ENCODE measurements at regions not wholly inside any gene's neighbourhood (a gene's known extent, or its start where the extent isn't known, plus 50 kb on each side); places are given as distances from the start of the nearest gene placed in this dataset.

DNA sequence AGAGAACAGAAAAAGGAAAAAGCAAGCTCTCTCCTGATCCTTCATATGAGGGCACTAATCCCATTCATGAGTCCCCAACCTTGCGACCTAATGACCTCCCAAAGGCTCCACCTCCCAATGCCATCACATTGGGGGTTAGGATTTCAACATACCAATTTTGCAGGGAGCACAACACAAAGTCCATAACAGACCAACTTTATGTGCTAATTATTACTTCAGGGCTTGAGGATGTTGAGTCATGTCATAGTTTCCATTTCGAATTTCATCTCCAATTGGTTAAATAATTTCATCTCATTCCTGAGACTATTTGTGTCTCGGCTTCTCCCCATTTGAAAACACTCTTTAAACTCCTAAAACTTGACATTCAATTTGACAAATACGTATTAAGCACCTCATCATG lies 69.9 kb upstream of the KLF7 start:
- Histone ChIP-seq H3K36me3 (ENCODE audit: control insufficient read depth in 4 of 4, insufficient read depth in 4 of 4, low read length in 3 of 4) (no peaks in the 10 kb centered on the region), H3K9me3 (ENCODE audit: control extremely low read depth in 1 of 5, control insufficient read depth in 4 of 5, insufficient read depth in 2 of 5, low read depth in 1 of 5, low read length in 4 of 5) (peaks cover 0 to 2% (median 0%) of the 10 kb centered on the region in 5 experiments), H3K4me1 (ENCODE audit: control extremely low read depth in 1 of 4, control insufficient read depth in 4 of 4, insufficient read depth in 4 of 4, low read length in 3 of 4) (peaks cover 22 to 71% (median 54%) of the 10 kb centered on the region in 4 experiments), H3K27ac (ENCODE audit: insufficient read depth in 1 of 2, low read depth in 1 of 2, low read length in 2 of 2, poor library complexity in 1 of 2, severe bottlenecking in 2 of 2) (no peak overlapping the region), H3K4me3 (ENCODE audit: control insufficient read depth in 1 of 7, extremely low read depth in 1 of 7, insufficient read depth in 4 of 7, low read depth in 2 of 7, low read length in 6 of 7) (no peak overlapping the region), H3K27me3 (replicated peaks in 2 of 5; ENCODE audit: control insufficient read depth in 4 of 5, insufficient read depth in 5 of 5, low read length in 4 of 5) (no peaks in the 10 kb centered on the region)
- no peak for DNase-seq
- ChIA-PET CTCF (interaction anchor here (1.3 kb wide), 3 partner anchors 8 to 65 kb away, joined by 3 to 4 read pairs (median 3); no protein-coding TSS in a partner anchor), POLR2A (no interaction called here)
- 100% methylated on average over 2 of the region's 4 CpGs for WGBS (ENCODE audit: insufficient coverage)

DNA sequence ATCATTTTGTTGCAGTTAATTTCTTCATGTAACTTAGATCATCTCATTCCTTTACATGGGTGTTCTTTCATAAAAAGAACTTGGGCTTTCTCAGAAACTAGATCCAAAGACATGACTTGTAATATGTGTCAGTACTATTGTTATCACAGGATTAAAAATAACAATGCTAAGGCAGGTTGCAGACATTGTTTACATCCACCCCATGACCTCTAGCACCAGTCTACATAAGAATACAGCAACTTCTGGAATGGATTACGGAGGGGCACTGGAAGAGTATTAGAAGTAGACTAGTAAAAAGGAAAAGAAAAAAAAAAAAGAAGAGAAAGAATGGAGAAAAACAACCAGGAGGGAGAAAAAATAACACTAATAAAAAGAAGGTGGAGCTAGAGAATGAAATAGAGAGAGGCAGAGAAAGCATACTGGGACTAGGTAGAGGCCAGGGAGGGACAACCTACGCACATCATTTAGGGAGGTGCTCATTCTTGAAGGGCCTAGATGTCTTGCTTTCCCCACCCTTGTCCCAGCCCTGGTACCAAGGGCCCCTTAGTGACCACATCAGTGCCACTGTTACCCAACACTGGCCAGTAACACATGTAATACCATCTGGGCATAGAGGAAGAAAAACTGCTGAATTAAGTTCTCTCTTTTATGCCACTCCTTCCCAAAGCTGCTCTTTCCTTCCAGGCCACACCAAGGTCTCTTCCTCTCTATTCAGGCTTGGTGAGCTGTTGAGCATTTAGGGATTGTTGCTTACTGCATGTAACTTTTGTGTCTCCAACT lies 70.6 kb upstream of the KLF7 start:
- WGBS (ENCODE audit: insufficient coverage): 100% methylated on average over 1 of the region's 2 CpGs
- Histone ChIP-seq H3K36me3 (ENCODE audit: control insufficient read depth in 4 of 4, insufficient read depth in 4 of 4, low read length in 3 of 4) (no peaks in the 10 kb centered on the region), H3K27ac (ENCODE audit: insufficient read depth in 1 of 2, low read depth in 1 of 2, low read length in 2 of 2, poor library complexity in 1 of 2, severe bottlenecking in 2 of 2) (no peak overlapping the region), H3K9me3 (ENCODE audit: control extremely low read depth in 1 of 5, control insufficient read depth in 4 of 5, insufficient read depth in 2 of 5, low read depth in 1 of 5, low read length in 4 of 5) (peaks cover 0 to 2% (median 0%) of the 10 kb centered on the region in 5 experiments), H3K4me3 (ENCODE audit: control insufficient read depth in 1 of 7, extremely low read depth in 1 of 7, insufficient read depth in 4 of 7, low read depth in 2 of 7, low read length in 6 of 7) (no peak overlapping the region), H3K27me3 (replicated peaks in 2 of 5; ENCODE audit: control insufficient read depth in 4 of 5, insufficient read depth in 5 of 5, low read length in 4 of 5) (no peaks in the 10 kb centered on the region), H3K4me1 (ENCODE audit: control extremely low read depth in 1 of 4, control insufficient read depth in 4 of 4, insufficient read depth in 4 of 4, low read length in 3 of 4) (peaks cover 24 to 71% (median 55%) of the 10 kb centered on the region in 4 experiments)
- POLR2A ChIA-PET: no interaction called here
- DNase-seq: no peak
- CTCF ChIA-PET: interaction anchor here (1.3 to 1.8 kb wide), 3 partner anchors 9 to 253 kb away, joined by 4 to 5 read pairs (median 4); no protein-coding TSS in a partner anchor

DNA sequence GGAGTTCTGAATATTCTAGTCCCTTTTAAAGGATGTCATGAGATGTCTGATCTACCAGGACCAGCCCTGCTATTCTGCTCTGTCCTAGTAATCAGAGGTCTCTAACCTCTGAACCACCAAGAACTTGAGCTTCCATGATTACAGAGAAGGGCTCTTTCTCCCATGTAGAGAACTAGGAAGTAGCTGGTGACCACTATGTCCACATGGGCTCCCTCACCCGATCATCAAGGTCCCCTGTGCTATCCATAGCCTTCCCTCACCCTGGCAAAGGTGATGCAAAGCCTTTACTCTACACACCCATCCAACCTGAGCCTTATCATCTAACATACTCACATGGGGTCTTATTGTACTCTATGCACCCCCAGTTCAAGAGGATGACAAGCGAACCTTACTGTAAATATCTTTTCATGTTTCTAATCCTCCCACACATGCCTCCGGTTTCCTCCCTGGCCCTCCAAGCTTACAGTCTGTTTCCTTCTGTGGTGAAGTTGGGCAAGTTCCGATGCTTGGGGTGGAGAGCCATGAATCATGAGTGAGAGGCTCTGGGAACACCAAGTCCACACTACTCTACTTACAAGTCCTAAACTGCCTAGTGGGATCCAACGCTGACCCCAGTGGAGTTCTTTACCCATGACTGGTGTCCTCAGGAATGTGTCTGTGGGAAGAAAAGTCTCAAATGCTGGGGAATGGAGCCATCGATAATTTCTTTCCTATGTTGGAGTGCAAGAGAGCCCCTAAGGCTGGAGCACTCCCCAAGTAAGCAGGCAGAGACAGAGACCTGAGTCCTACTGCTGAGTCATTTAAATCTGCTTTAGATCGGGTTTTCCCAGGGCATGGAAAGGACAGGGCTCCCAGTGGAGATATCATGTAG lies 73.3 kb upstream of the KLF7 start:
- H3K4me1 ChIP-seq (ENCODE audit: control extremely low read depth in 1 of 4, control insufficient read depth in 4 of 4, insufficient read depth in 4 of 4, low read length in 3 of 4): peaks cover 24 to 71% (median 53%) of the 10 kb centered on the region in 4 experiments
- H3K27ac ChIP-seq (ENCODE audit: insufficient read depth in 1 of 2, low read depth in 1 of 2, low read length in 2 of 2, poor library complexity in 1 of 2, severe bottlenecking in 2 of 2): peak overlapping the region in 1 of 2 experiments; percentile 50
- peak; percentile 93 to 99 (median 99) for DNase-seq
- ChIA-PET CTCF (interaction anchor here (0.8 to 2.0 kb wide), 16 partner anchors 9 to 439 kb away, joined by 3 to 8 read pairs (median 3); partner anchors contain the start of gene KLF7), POLR2A (interaction anchor here (0.6 to 3.5 kb wide), 5 partner anchors 11 to 160 kb away, joined by 3 to 30 read pairs (median 4); partner anchors contain the start of gene KLF7)
- H3K36me3 ChIP-seq (ENCODE audit: control insufficient read depth in 4 of 4, insufficient read depth in 4 of 4, low read length in 3 of 4): no peaks in the 10 kb centered on the region
- peak overlapping the region in 4 of 7 experiments; percentile 40 to 65 (median 55) for H3K4me3 ChIP-seq (ENCODE audit: control insufficient read depth in 1 of 7, extremely low read depth in 1 of 7, insufficient read depth in 4 of 7, low read depth in 2 of 7, low read length in 6 of 7)
- H3K9me3 ChIP-seq (ENCODE audit: control extremely low read depth in 1 of 5, control insufficient read depth in 4 of 5, insufficient read depth in 2 of 5, low read depth in 1 of 5, low read length in 4 of 5): peaks cover 0 to 2% (median 0%) of the 10 kb centered on the region in 5 experiments
- no peaks in the 10 kb centered on the region for H3K27me3 ChIP-seq (replicated peaks in 2 of 5; ENCODE audit: control insufficient read depth in 4 of 5, insufficient read depth in 5 of 5, low read length in 4 of 5)
- WGBS (ENCODE audit: insufficient coverage): 0% methylated on average over 4 of the region's 7 CpGs

DNA sequence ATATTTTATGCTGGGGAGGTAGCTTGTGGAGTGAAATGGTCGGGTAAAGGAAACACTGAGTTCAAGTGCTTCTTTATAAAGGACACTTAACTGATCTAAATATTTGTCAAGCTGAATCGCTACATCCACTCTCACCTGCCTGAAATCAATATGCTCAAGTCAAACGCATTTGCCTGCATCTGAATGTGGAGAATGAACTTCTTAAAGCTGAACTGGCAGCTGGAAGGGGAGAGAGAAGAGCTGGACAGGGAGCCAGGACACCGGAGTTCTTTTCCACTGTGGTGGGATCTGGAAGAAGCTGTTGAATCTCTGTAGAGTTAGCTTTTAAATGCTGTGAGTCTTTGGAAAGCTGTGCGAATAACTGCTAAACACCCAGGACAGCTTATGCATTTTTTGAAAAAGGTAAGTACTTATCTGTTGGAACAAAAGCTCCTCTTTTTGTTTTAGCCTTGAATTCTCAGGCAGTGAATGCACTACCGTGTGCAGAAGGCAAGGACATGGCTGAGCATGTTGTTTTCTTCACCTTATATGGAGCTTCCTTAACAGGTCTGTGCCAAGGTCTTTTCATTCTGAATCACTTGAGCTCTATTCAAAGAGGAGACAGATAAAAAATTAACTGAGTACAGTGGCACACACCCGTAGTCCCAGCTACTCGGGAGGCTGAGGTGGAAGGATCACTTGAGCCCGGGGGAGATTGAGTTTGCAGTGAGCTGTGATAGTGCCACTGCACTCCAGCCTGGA lies 74.2 kb upstream of the KLF7 start:
- Histone ChIP-seq H3K9me3 (ENCODE audit: control extremely low read depth in 1 of 5, control insufficient read depth in 4 of 5, insufficient read depth in 2 of 5, low read depth in 1 of 5, low read length in 4 of 5) (peaks cover 0 to 2% (median 0%) of the 10 kb centered on the region in 5 experiments), H3K36me3 (ENCODE audit: control insufficient read depth in 4 of 4, insufficient read depth in 4 of 4, low read length in 3 of 4) (no peaks in the 10 kb centered on the region), H3K4me1 (ENCODE audit: control extremely low read depth in 1 of 4, control insufficient read depth in 4 of 4, insufficient read depth in 4 of 4, low read length in 3 of 4) (peaks cover 24 to 69% (median 52%) of the 10 kb centered on the region in 4 experiments), H3K4me3 (ENCODE audit: control insufficient read depth in 1 of 7, extremely low read depth in 1 of 7, insufficient read depth in 4 of 7, low read depth in 2 of 7, low read length in 6 of 7) (peak overlapping the region in 3 of 7 experiments; percentile 46 to 65 (median 64)), H3K27me3 (replicated peaks in 2 of 5; ENCODE audit: control insufficient read depth in 4 of 5, insufficient read depth in 5 of 5, low read length in 4 of 5) (no peaks in the 10 kb centered on the region), H3K27ac (ENCODE audit: insufficient read depth in 1 of 2, low read depth in 1 of 2, low read length in 2 of 2, poor library complexity in 1 of 2, severe bottlenecking in 2 of 2) (peak overlapping the region in 1 of 2 experiments; percentile 50)
- POLR2A ChIA-PET: interaction anchor here (1.6 to 3.5 kb wide), 3 partner anchors 26 to 97 kb away, joined by 4 to 30 read pairs (median 7); partner anchors contain the start of gene KLF7
- CTCF ChIA-PET: interaction anchor here (0.8 to 2.0 kb wide), 14 partner anchors 11 to 440 kb away, joined by 3 to 8 read pairs (median 3); partner anchors contain the start of gene KLF7
- peak in 2 of 3 donors; percentile 36 to 47 for DNase-seq
- WGBS (ENCODE audit: insufficient coverage): 64% methylated on average over 7 of the region's 9 CpGs

DNA sequence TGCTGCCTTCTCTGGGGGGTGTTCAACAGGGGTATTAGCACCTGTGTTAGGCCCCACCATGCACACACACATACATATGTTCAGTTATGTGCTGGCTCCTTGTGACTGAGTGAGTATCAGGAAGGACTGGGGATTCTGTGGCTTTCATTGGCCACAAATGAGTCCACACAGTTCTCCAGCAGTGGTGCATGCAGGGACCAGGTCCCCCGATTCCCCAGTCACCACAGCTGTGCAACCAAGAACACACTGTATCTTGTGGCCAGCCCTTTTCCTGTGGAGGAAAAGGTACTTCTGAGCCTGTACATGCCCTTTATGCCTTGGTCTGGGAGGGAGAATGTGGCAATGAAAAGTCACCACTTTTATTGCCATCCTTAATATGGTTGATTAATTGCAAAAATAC lies 74.9 kb upstream of the KLF7 start:
- DNase-seq: peak; percentile 74 to 95 (median 93)
- peak overlapping the region in 1 of 7 experiments; percentile 16 for H3K4me3 ChIP-seq (ENCODE audit: control insufficient read depth in 1 of 7, extremely low read depth in 1 of 7, insufficient read depth in 4 of 7, low read depth in 2 of 7, low read length in 6 of 7)
- CTCF ChIA-PET: interaction anchor here (1.1 to 2.0 kb wide), 9 partner anchors 12 to 74 kb away, joined by 3 to 8 read pairs (median 3); partner anchors contain the start of gene KLF7
- no CpG with 5 or more reads among the region's 1 CpG for WGBS (ENCODE audit: insufficient coverage)
- POLR2A ChIA-PET: interaction anchor here (2.2 to 3.5 kb wide), 2 partner anchors 74 to 98 kb away, joined by 7 to 30 read pairs; partner anchors contain the start of gene KLF7
- H3K36me3 ChIP-seq (ENCODE audit: control insufficient read depth in 4 of 4, insufficient read depth in 4 of 4, low read length in 3 of 4): no peaks in the 10 kb centered on the region
- peaks cover 24 to 68% (median 52%) of the 10 kb centered on the region in 4 experiments for H3K4me1 ChIP-seq (ENCODE audit: control extremely low read depth in 1 of 4, control insufficient read depth in 4 of 4, insufficient read depth in 4 of 4, low read length in 3 of 4)
- no peaks in the 10 kb centered on the region for H3K9me3 ChIP-seq (ENCODE audit: control extremely low read depth in 1 of 5, control insufficient read depth in 4 of 5, insufficient read depth in 2 of 5, low read depth in 1 of 5, low read length in 4 of 5)
- H3K27ac ChIP-seq (ENCODE audit: insufficient read depth in 1 of 2, low read depth in 1 of 2, low read length in 2 of 2, poor library complexity in 1 of 2, severe bottlenecking in 2 of 2): no peak overlapping the region
- H3K27me3 ChIP-seq (replicated peaks in 2 of 5; ENCODE audit: control insufficient read depth in 4 of 5, insufficient read depth in 5 of 5, low read length in 4 of 5): no peaks in the 10 kb centered on the region

DNA sequence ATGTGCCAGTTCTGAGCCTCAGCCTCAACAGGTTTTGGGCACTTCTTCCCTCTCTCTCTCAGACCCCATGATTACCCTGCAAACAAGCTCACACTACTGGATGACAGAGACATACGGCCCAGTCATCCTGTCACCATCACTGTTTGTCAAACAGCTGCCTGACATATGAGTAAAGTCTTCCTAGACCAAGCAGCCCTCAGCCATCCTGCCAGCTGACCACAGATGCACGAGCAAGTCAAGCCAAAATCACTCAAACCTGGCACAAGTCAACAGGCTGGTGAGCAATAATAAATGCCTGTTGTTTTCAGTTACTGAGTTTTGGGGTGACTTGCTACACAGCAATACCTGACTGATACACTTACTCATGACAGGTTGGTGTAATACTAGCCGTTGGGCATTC lies 75.5 kb upstream of the KLF7 start:
- peak in 2 of 3 donors; percentile 77 to 85 for DNase-seq
- WGBS (ENCODE audit: insufficient coverage): 6% methylated on average over 2 of the region's 3 CpGs
- POLR2A ChIA-PET: interaction anchor here (3.5 kb wide), 1 partner anchor 75 kb away, joined by 30 read pairs; the partner anchor contains the start of gene KLF7
- H3K4me3 ChIP-seq (ENCODE audit: control insufficient read depth in 1 of 7, extremely low read depth in 1 of 7, insufficient read depth in 4 of 7, low read depth in 2 of 7, low read length in 6 of 7): peak overlapping the region in 1 of 7 experiments; percentile 16
- CTCF ChIA-PET: interaction anchor here (1.3 to 1.5 kb wide), 3 partner anchors 37 to 71 kb away, joined by 3 read pairs; no protein-coding TSS in a partner anchor
- H3K27me3 ChIP-seq (replicated peaks in 2 of 5; ENCODE audit: control insufficient read depth in 4 of 5, insufficient read depth in 5 of 5, low read length in 4 of 5): no peaks in the 10 kb centered on the region
- H3K9me3 ChIP-seq (ENCODE audit: control extremely low read depth in 1 of 5, control insufficient read depth in 4 of 5, insufficient read depth in 2 of 5, low read depth in 1 of 5, low read length in 4 of 5): no peaks in the 10 kb centered on the region
- no peak overlapping the region for H3K27ac ChIP-seq (ENCODE audit: insufficient read depth in 1 of 2, low read depth in 1 of 2, low read length in 2 of 2, poor library complexity in 1 of 2, severe bottlenecking in 2 of 2)
- no peaks in the 10 kb centered on the region for H3K36me3 ChIP-seq (ENCODE audit: control insufficient read depth in 4 of 4, insufficient read depth in 4 of 4, low read length in 3 of 4)
- H3K4me1 ChIP-seq (ENCODE audit: control extremely low read depth in 1 of 4, control insufficient read depth in 4 of 4, insufficient read depth in 4 of 4, low read length in 3 of 4): peaks cover 24 to 67% (median 51%) of the 10 kb centered on the region in 4 experiments

All from common myeloid progenitor, CD34-positive (primary cell).